Stimulated activated CD8-positive, alpha-beta memory T cell treated with anti-CD3 and anti-CD28 coated beads, Interleukin-12 subunit alpha, Interleukin-12 subunit beta, amount 100 ng/mL, for 24 hours (primary cell): ENCODE measurements at regions not wholly inside any gene's neighbourhood (a gene's known extent, or its start where the extent isn't known, plus 50 kb on each side); places are given as distances from the start of the nearest gene placed in this dataset.

Source experiments
- DNase-seq: peaks from one replicate; pipeline ENCODE4 v3.0.0-alpha.2; 2020; ENCODE audit errors: extremely low read depth

- DNase-seq, result no peak
Measured at GRCh38 chr14:71856199-71856919, 75.9 kb upstream of the RGS6 start.

- DNase-seq, result no peak
Measured at GRCh38 chr14:71863049-71863448, 69.2 kb upstream of the RGS6 start.

GRCh38 chr14:71863766-71864165 is 68.5 kb upstream of the RGS6 start:
- no peak for DNase-seq
